ENCODE measurements at regions not wholly inside any gene's neighbourhood (a gene's known extent, or its start where the extent isn't known, plus 50 kb on each side); places are given as distances from the start of the nearest gene placed in this dataset.

DNA sequence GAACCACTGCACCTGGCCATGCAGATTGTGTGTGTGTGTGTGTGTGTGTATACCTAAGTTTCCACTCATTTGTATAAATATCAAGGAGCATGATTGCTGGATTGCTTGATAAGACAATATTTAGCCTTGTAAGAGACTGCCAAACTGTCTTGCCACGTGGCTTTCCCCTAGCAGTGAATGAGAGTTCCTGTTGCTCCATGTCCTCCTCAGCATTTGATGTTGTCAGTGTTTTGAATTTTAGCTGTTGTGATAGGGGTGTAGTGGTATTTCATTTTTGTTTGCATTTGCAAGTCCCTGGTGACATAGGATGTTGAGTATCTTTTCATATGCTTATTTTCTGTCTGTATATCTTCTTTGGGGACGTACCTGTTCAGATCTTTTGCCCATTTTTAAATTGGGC lies 99.0 kb upstream of the ZNF536 start:
- H3K4me1 Mint-ChIP-seq: no peaks in the 10 kb centered on the region
- no peak for DNase-seq
- no peaks in the 10 kb centered on the region for H3K9me3 Mint-ChIP-seq
- H3K36me3 Mint-ChIP-seq (ENCODE audit: low read depth): no peaks in the 10 kb centered on the region
- H3K27me3 Mint-ChIP-seq: no peaks in the 10 kb centered on the region
- H3K27ac Mint-ChIP-seq: no peak overlapping the region
- intact Hi-C loops (cut with micrococcal nuclease): no loop called here
- no peak overlapping the region for H3K4me3 Mint-ChIP-seq

DNA sequence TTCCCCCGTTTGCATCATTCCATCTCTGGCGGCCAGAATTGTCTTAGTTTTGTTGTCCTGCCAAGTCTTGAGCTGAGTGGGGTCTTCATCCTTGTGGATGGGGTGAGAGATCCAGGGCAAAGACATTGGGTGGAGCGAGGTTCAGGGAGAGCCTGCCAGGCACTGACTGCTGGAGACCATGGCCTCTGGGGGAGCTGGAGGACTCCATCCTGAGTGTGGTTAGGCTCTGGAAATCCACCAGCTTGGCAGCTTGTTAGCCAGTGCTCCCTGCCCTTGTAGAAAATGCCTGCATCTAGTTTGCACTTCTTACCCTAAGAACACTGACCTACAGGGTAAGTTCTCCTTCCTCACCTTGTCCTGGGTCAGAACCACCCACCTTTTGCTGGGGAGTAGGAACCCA lies 97.2 kb upstream of the ZNF536 start:
- H3K36me3 Mint-ChIP-seq (ENCODE audit: low read depth): no peaks in the 10 kb centered on the region
- intact Hi-C loops (cut with micrococcal nuclease): no loop called here
- no peaks in the 10 kb centered on the region for H3K9me3 Mint-ChIP-seq
- no peak for DNase-seq
- no peaks in the 10 kb centered on the region for H3K4me1 Mint-ChIP-seq
- no peaks in the 10 kb centered on the region for H3K27me3 Mint-ChIP-seq
- H3K27ac Mint-ChIP-seq: no peak overlapping the region
- no peak overlapping the region for H3K4me3 Mint-ChIP-seq

DNA sequence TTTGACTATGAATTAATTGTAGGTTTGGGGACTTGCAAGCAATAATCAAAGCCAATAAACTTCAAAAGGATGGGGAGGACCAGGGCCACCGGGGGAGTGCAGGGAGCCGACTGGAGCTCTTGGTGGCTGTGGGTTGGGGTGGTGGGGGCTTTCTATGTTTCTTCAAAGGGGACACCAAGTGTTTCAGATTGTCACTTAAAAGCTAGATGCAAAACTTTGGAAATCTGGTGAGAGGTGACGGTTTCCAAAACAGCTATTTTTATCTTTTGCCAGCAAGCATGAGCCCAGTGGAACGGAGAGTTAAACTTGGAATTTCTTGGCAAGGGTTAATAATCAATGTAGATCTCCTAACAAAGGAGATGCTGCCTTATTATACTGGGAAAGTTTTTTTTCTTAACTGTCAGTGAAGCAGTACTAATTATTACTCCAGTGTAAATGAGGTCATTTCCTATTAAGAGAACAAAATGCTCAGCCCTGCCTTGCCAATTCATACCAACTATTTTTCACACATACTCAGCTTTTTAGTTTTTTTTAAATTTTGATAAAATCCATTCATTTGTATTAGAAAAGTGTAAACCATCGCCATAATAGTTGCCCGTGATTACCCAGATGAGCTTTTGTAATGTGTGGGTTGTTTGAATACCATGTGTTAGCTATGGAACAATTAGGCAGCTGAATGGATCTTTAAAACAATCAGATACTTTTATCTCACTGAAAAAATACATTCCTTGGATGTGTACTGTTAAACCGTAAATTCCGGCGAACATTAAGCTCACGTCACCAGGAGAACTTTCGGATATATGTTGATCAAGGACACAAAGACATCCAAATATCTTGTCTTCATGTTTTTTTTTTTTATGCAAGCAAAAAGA lies 95.9 kb upstream of the ZNF536 start:
- Mint-ChIP-seq H3K27me3 (no peaks in the 10 kb centered on the region), H3K36me3 (ENCODE audit: low read depth) (no peaks in the 10 kb centered on the region), H3K4me3 (no peak overlapping the region), H3K4me1 (no peaks in the 10 kb centered on the region), H3K9me3 (no peaks in the 10 kb centered on the region), H3K27ac (no peak overlapping the region)
- no peak for DNase-seq
- intact Hi-C loops (cut with micrococcal nuclease): no loop called here

DNA sequence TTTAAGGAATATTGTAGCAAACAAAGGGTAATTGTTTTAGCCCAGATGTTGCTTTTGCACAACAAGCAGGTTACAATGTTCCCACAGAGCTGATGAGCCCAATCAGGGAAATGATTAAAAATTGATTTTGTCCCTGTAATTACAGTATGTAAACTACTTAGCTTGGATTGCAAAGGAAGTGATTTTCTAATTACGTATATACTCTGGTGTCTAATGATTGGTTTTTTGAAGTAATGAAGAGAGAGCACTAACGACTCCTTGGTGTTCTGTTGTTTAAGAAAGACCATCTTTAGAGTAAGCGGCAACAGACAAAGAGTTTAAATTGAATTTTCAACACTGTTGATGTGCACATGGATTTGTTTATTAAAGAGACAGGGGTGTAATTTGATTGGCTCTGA lies 95.3 kb upstream of the ZNF536 start:
- Mint-ChIP-seq H3K36me3 (ENCODE audit: low read depth) (no peaks in the 10 kb centered on the region), H3K4me3 (no peak overlapping the region), H3K27ac (no peak overlapping the region), H3K27me3 (no peaks in the 10 kb centered on the region), H3K9me3 (no peaks in the 10 kb centered on the region), H3K4me1 (no peaks in the 10 kb centered on the region)
- intact Hi-C loops (cut with micrococcal nuclease): no loop called here
- DNase-seq: no peak

DNA sequence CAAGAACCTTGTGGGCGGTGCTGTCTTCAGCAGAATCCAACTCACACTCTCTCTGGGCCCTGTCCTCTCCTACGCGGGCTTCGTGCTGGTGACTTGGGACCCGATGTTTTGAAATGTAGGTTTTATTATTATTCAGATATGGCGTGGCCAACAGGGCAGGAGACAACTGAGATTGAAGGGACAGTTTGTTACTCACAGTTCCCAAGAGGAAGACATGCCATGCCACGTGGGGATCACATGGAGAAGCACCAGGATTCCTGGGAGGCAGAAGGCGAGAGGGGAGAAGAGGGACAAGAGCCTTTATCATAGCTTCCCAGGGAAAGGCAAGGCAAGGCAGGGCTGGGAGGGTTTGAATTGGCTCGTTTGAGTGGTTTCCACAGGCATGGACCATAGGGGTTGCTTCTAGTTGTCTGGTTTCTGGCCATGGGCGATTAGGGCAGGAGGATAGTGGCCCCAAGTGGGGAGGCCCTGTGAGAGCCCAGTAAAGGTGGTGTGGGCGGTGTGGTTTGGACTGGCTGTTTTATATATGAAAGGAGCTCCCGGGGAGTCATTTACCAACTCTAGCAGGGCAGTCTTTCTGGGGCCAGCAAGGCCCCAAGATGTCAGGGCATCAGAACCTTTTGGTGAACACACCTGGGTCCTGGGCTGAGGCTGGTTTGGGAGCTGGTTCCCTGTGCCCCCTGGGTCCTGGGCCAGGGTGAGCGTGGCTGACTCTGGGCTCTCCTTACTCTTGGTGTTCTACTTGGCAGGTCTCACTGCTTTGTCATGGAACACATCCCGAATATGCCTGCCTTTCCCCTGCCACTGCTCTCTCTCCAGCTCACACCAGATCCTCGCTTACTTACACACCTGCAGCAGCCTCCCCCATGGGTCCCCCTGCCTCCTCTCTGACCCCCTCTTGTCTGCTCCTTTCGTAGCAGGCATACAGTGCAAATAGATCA lies 94.0 kb upstream of the ZNF536 start:
- Mint-ChIP-seq H3K9me3 (no peaks in the 10 kb centered on the region), H3K4me3 (no peak overlapping the region), H3K4me1 (no peaks in the 10 kb centered on the region), H3K27me3 (no peaks in the 10 kb centered on the region), H3K27ac (no peak overlapping the region), H3K36me3 (ENCODE audit: low read depth) (no peaks in the 10 kb centered on the region)
- no peak for DNase-seq
- intact Hi-C loops (cut with micrococcal nuclease): no loop called here

DNA sequence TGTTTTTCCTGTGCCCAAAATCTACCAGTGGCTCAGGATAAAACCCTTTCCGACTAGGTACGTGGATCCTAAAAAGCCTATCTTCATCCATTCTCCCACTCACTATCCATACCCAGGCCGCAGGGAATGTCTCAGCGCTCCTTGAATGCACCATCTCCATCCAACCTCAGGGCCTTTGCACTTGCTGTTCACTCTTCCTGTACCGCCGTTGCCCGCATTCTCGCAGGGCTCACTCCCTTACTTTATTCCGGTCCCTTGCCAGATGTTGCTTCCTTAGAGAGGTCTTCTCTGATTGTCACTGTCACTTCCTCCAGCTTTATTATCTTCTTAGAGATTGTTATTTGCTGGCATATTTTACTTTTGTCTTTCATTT lies 93.3 kb upstream of the ZNF536 start:
- no peaks in the 10 kb centered on the region for H3K36me3 Mint-ChIP-seq (ENCODE audit: low read depth)
- H3K27ac Mint-ChIP-seq: no peak overlapping the region
- no peaks in the 10 kb centered on the region for H3K9me3 Mint-ChIP-seq
- intact Hi-C loops (cut with micrococcal nuclease): no loop called here
- H3K4me3 Mint-ChIP-seq: no peak overlapping the region
- no peaks in the 10 kb centered on the region for H3K4me1 Mint-ChIP-seq
- no peaks in the 10 kb centered on the region for H3K27me3 Mint-ChIP-seq
- no peak for DNase-seq

DNA sequence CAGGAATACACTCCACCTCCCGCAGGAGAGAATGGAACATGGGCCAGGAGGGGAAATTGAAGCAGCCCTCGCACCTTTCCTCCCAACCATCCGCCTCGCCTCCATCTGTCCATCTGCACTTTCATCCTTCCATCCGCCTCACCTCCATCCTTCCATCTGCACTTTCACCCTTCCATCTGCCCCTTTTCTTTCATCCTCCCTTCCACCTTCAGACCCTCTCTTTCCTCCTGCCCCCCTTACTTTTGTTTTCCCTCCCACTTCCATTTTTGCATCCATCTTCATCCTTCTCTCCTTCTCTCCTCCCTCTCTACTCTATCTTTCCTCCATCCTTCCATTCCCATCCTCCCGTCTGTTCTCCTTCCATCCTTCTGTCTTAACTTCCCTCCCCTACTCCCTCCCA lies 92.2 kb upstream of the ZNF536 start:
- H3K27me3 Mint-ChIP-seq: no peaks in the 10 kb centered on the region
- no peak overlapping the region for H3K4me3 Mint-ChIP-seq
- H3K4me1 Mint-ChIP-seq: no peaks in the 10 kb centered on the region
- H3K36me3 Mint-ChIP-seq (ENCODE audit: low read depth): no peaks in the 10 kb centered on the region
- no peak for DNase-seq
- intact Hi-C loops (cut with micrococcal nuclease): no loop called here
- no peaks in the 10 kb centered on the region for H3K9me3 Mint-ChIP-seq
- no peak overlapping the region for H3K27ac Mint-ChIP-seq

DNA sequence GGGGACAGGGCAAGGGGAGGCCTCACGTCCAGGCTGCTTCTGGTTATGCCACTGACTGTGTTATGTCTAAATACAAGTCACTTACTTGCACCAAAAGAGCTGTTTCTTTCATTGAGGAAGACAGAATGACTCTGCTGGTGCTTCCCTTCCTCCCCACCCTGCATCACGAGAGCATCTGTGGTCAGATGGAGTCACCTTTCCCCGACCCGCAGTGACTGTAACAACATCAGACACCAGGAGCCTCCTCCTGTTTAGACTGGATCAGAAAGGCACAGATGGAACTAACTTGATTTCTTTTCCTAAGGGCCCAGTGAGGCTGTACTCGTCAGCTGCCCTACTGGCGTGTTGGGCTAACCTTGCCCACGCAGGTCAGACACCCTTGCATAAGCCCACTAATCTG lies 90.3 kb upstream of the ZNF536 start:
- Mint-ChIP-seq H3K4me1 (no peaks in the 10 kb centered on the region), H3K27ac (no peak overlapping the region), H3K4me3 (no peak overlapping the region), H3K36me3 (ENCODE audit: low read depth) (no peaks in the 10 kb centered on the region), H3K9me3 (peaks cover 2% of the 10 kb centered on the region), H3K27me3 (no peaks in the 10 kb centered on the region)
- DNase-seq: no peak
- intact Hi-C loops (cut with micrococcal nuclease): no loop called here

DNA sequence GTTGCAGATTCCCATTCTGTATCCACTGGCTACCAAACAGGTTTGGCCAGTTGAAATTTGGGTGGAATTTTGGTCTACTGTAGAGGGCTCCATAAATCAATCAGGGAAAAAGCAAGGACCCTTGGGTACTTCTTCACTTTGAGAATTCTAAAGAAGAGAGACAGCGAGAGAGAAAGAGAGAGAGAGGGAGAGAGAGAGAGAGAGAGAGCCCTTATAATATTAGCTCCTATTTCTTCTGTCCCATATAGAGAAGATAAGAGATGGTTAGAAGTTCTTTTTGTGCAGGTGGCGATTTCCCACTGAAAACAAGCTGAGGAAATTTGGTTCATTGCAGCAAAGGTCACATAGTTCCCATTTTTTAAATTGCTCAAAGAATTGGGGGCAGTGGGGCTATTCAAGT lies 88.6 kb upstream of the ZNF536 start:
- no peak for DNase-seq
- Mint-ChIP-seq H3K27me3 (no peaks in the 10 kb centered on the region), H3K36me3 (ENCODE audit: low read depth) (no peaks in the 10 kb centered on the region), H3K4me3 (no peak overlapping the region), H3K9me3 (peaks cover 6% of the 10 kb centered on the region), H3K4me1 (no peaks in the 10 kb centered on the region), H3K27ac (no peak overlapping the region)
- intact Hi-C loops (cut with micrococcal nuclease): no loop called here

DNA sequence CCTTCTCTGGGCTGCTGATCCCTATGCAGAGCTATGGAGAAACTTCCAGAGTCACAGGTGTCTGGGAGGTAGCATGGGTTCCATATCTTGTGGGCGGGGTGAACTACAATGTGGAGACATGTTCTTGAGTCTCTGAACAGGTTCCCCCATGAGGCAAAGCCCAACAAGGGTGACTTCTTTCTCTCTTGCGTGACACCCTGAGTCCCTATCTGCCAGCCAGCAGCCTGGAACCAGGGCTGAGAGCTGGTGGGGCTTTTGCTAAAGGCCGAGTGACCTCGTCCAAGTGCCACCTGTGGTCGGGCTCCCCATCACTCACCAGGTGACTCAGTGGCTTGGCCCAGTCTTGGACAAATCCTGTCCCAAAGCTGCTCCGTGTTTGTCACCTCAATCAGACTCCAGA lies 88.0 kb upstream of the ZNF536 start:
- Mint-ChIP-seq H3K4me3 (no peak overlapping the region), H3K4me1 (no peaks in the 10 kb centered on the region), H3K36me3 (ENCODE audit: low read depth) (no peaks in the 10 kb centered on the region), H3K9me3 (peaks cover 6% of the 10 kb centered on the region), H3K27ac (no peak overlapping the region), H3K27me3 (no peaks in the 10 kb centered on the region)
- intact Hi-C loops (cut with micrococcal nuclease): no loop called here
- no peak for DNase-seq

DNA sequence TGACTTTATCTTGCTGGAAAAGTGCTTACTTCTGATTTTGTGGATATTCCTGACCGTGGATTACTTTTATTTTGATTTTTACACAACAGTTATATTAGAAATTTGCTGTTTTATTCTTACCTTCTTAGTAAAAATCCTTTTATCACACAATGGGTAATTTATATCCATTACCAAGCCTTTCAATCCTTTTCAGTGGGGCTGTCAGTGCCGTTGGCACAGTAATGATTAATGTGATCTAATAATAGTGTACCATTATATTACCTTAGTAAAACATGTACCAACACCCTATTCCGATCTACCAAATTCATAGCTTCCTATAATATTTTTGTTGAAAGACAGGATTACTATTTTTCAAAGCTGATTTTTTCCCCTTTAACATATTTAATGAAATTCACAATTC lies 87.3 kb upstream of the ZNF536 start:
- intact Hi-C loops (cut with micrococcal nuclease): no loop called here
- no peak overlapping the region for H3K4me3 Mint-ChIP-seq
- no peaks in the 10 kb centered on the region for H3K4me1 Mint-ChIP-seq
- peaks cover 6% of the 10 kb centered on the region for H3K9me3 Mint-ChIP-seq
- H3K27ac Mint-ChIP-seq: no peak overlapping the region
- H3K27me3 Mint-ChIP-seq: no peaks in the 10 kb centered on the region
- H3K36me3 Mint-ChIP-seq (ENCODE audit: low read depth): no peaks in the 10 kb centered on the region
- no peak for DNase-seq

DNA sequence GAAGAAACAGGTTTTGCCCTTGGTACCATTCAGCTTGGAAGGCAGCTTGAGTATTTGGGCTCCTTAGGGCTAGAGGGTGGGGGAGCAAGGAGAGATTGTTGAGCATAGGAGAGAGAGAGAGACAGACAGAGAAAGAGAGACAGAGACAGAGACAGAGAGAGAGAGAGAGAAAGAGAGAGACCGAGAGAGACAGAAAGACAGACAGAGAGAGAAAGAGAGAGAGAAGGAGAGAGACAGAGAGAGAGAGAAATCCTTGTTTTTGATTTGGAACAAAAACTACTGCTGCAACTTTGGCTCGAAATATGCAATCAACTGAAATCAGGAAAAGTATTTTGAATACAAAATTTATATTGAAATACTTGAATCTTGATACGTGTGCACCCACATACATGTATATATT lies 85.8 kb upstream of the ZNF536 start:
- intact Hi-C loops (cut with micrococcal nuclease): no loop called here
- Mint-ChIP-seq H3K27me3 (no peaks in the 10 kb centered on the region), H3K4me3 (no peak overlapping the region), H3K36me3 (ENCODE audit: low read depth) (no peaks in the 10 kb centered on the region), H3K4me1 (no peaks in the 10 kb centered on the region), H3K9me3 (peaks cover 6% of the 10 kb centered on the region), H3K27ac (no peak overlapping the region)
- DNase-seq: no peak

DNA sequence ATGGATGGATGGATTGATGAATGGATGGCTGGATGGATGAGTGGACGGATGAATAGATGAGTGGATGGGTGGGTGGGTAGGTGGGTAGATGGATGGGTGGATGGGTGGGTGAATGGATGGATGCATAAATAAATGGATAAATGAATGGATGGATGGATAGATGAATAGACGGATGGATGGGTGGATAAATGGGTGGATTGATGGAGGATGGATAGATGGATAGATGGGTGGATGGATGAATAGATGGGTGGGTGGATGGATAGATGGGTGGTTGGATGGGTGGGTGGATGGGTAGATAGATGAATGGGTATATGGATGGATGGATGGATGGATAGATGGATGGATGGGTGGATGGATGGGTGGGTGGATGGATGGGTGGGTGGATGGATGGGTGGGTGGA lies 84.9 kb upstream of the ZNF536 start:
- Mint-ChIP-seq H3K27ac (no peak overlapping the region), H3K27me3 (no peaks in the 10 kb centered on the region), H3K9me3 (peaks cover 6% of the 10 kb centered on the region), H3K4me3 (no peak overlapping the region), H3K36me3 (ENCODE audit: low read depth) (no peaks in the 10 kb centered on the region), H3K4me1 (no peaks in the 10 kb centered on the region)
- DNase-seq: no peak
- intact Hi-C loops (cut with micrococcal nuclease): no loop called here

DNA sequence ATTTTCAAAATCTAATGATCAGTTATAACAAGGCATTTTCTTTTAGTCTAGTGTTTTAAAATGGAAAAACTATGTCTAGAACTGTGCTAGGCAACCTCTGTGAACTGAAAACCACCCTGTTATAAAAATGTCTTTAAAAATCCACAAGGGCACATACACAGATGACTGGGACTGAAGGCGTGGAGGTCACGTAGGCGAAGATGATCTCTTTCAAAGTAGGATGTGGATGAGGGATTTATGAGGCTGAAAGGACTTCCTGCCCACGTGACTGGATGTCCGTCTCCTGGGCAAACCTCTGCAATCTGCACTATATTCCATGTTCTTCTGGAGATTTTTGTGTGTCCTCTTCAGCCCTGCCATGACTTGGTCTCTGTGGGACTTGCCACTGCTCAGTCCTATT lies 84.2 kb upstream of the ZNF536 start:
- no peak for DNase-seq
- Mint-ChIP-seq H3K27ac (no peak overlapping the region), H3K4me3 (no peak overlapping the region), H3K27me3 (no peaks in the 10 kb centered on the region), H3K4me1 (no peaks in the 10 kb centered on the region), H3K36me3 (ENCODE audit: low read depth) (no peaks in the 10 kb centered on the region), H3K9me3 (peaks cover 6% of the 10 kb centered on the region)
- intact Hi-C loops (cut with micrococcal nuclease): no loop called here

Measured in activated CD4-positive, alpha-beta T cell treated with anti-CD3 and anti-CD28 coated beads, Interleukin-2, amount 10 ng/mL, durations not matched to agents 24 days and 14 days (primary cell).